ENCODE measurements at regions not wholly inside any gene's neighbourhood (a gene's known extent, or its start where the extent isn't known, plus 50 kb on each side); places are given as distances from the start of the nearest gene placed in this dataset.
"Not testable (repeated sequence)": the region's sequence is repeated elsewhere in the genome, so short reads cannot be mapped to it uniquely, and the experiment has no call there.

- no peak for DNase-seq
Observed at GRCh38 chr11:49499117-49499516, 290.7 kb upstream of the FOLH1 start.

GRCh38 chr11:49505231-49505630 is 296.8 kb upstream of the FOLH1 start:
- DNase-seq = no peak

GRCh38 chr11:49526240-49526829 is 317.9 kb upstream of the FOLH1 start:
- peak in 16 of 56 donors; percentile 1 to 29 (median 3) for DNase-seq

- no peak for DNase-seq
Observed at GRCh38 chr11:49533204-49533603, 324.8 kb upstream of the FOLH1 start.

DNA sequence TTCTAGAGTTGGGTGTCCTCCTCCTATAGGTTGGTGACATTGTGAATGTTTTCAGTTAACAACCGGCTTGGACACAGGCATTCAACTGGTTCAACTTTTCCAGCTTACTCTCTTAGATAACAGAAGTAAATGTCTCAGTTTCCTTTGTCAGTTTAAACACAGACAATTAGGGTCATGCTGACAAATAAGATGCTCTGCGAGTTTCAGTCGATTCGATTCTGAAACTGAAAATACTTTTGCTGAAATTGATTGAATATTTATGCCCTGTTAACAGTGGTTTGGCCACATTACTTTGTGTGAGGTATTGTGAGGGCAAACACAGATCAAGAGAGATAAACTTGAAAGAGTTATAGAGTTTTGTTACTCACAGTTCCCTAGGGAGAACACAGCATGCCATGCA is 330.5 kb upstream of the FOLH1 start:
- not testable (repeated sequence) for DNase-seq

GRCh38 chr11:49558261-49558847 is 350.0 kb upstream of the FOLH1 start:
- peak in 22 of 56 donors; percentile 8 to 67 (median 42) for DNase-seq

GRCh38 chr11:49560593-49560992 is 352.2 kb upstream of the FOLH1 start:
- peak in 20 of 56 donors; percentile 1 to 40 (median 18) for DNase-seq

DNA sequence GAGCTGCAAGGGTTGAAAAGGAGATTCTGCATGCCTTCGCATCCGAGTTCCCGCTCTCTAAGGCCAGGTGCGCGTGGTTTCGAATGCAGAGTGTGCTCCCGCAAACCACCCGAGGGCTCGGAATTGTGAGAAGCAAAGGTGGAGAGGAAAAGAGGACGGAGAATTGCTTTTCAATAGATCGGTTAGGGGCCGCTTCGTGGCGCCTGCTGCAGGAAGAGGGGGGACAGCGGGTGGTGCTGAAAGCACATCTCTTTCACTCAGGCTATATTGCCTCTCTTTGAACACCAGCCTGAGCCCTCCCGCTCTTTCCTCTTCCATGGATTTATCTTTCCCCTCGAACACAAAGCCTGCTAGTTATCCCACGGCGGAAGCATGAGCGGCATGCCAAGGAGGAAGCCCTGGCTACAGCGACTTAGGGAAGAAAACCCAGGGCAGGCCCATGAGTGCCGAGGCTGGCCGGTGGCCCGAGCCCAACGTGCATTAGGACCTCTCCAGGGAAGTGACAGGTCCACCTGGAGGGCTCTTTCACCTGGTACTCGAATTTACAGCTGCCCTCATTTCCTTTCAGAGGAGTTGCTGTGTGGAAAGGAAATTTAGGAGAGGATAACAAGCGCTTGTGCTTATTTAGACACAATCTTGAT is 353.0 kb upstream of the FOLH1 start:
- peak in 2 of 56 donors; percentile 3 to 29 for DNase-seq

DNA sequence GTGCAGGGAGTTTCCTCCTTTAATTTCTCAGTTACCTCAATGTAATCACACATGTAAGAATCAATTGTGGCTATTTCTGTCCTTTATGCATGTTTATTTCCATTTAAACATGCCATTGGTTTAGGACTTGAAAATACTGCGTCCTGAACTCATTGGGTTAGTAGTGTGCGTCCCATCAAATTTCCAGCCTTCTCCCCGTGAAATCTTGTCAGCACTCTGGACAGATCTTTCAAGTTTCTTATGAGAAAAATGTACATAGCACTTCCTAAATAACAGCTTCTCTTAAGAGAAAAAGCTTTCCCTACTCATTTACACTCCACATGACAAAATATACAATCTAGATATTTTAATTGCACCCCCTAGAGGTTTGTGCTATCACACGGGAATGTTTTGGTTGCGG is 353.9 kb upstream of the FOLH1 start:
- not testable (repeated sequence) for DNase-seq

GRCh38 chr11:49579492-49579891 is 371.1 kb upstream of the FOLH1 start:
- DNase-seq = not testable (repeated sequence)

DNA sequence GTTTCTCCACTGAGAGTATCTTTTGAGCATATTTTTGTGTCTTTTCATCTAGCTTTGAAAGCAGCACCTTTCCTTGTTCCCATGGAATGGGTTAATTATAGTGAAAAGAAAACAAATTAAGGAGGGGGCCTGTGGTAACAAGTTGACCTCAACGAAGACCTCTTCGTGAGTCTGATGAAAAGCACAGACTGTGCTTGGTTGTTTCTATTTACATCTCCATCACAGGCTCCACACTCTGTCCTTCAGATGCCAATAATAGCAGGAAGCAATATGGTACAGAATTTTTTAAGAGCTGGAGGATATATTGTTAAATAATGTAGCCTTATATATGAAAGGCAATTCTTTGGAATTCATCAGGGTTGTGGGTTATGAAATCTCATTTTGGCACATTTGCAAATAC is 366.7 kb upstream of the OR4C13 start:
- DNase-seq = not testable (repeated sequence)

DNA sequence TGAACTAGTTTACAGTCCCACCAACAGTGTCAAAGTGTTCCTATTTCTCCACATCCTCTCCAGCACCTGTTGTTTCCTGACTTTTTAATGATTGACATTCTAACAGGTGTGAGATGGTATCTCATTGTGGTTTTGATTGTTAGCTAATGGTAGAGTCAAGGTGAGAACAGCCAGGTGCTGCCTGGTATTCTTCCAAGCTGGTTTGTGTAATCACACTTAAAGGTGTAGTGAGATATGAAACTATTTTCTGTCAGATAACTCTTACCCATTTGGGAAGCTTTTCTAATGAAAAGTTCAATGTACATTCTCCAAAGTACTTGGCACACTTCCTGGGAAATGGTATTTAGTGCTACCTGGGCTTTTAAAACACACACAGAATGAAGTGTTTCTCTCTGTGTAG is 343.3 kb upstream of the OR4C13 start:
- not testable (repeated sequence) for DNase-seq

DNA sequence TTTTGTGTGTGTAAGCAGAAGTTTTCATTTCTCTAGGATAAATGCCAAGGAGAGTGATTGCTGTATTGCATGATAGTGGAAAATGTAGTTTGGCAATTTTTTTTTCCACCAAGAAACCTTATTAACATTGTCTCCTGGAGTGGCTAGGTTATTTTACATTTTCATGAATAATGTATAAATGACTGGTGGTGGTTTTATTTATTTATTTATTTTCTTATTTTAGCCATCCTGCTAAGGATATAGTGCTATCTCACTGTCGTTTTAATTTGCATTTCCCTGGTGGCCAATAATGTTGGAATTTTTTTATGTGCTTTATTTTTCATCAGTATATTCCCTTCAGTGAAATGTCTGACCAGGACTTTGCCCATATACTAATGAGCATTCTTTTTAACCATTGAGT is 328.3 kb upstream of the OR4C13 start:
- not testable (repeated sequence) for DNase-seq

GRCh38 chr11:49670705-49671104 is 281.5 kb upstream of the OR4C13 start:
- not testable (repeated sequence) for DNase-seq

DNA sequence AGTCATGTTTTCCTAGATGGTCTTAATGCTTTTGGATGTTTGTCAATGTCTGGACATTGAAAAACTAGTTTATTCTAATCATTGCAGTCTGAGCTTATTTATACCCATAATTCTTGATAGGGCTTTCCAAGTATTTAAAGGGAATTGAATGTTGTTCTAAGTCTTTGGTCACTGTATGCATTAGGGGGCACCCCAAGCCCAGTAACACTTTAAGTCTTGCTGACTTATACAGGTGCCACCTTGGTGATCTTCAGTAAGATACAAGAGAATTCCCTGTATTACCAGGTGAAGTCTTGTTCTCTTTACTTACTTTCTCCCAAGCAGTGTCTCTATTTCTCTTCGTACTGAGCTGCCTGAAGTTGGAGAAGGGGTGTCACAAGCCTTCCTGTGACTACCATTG is 250.1 kb upstream of the OR4C13 start:
- DNase-seq = not testable (repeated sequence)

DNA sequence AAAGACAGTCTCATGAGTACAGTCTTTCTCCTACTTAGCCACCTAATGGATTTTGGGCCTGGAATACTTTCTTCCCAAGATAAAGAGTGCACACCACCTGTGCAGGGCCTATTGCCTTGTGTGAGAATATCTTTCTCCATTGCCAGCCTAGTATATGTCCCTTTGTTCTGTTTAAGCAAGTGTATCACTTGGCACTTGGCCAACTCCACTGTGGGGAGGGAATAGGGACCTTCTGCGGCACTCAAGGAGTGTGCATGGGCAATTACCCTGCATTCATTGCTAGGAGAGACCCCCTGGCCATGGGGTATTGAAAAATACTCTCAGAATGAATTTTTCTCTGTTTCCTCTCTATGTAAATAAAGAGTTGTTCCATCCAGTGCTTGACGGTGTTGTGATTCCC is 201.7 kb upstream of the OR4C13 start:
- DNase-seq = not testable (repeated sequence)

- not testable (repeated sequence) for DNase-seq
Observed at GRCh38 chr11:49750960-49751359, 201.2 kb upstream of the OR4C13 start.

DNA sequence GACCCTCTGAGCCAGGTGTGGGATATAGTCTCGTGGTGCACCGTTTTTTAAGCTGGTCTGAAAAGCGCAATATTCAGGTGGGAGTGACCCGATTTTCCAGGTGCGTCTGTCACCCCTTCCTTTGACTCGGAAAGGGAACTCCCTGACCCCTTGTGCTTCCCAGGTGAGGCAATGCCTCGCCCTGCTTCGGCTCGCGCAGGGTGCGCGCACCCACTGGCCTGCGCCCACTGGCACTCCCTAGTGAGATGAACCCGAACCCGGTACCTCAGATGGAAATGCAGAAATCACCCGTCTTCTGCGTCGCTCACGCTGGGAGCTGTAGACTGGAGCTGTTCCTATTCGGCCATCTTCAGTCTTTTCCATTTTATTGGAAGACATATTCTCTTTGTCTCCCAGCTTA is 171.4 kb upstream of the OR4C13 start:
- not testable (repeated sequence) for DNase-seq

GRCh38 chr11:49782000-49782399 is 170.2 kb upstream of the OR4C13 start:
- DNase-seq = not testable (repeated sequence)

DNA sequence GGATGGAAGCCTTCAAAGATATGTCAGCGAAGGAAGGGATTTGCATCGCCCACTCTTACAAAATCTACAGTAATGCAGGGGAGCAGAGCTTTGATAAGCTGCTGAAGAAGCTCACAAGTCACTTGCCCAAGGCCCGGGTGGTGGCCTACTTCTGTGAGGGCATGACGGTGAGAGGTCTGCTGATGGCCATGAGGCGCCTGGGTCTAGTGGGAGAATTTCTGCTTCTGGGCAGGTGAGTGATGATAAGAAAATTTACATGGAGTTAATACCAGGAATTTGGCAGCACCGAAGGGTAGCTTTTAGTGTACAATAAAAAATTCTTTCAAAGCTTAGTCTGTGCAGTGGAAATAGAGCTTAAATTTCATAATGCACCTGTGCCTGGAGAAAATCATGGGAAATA is 168.3 kb upstream of the OR4C13 start:
- not testable (repeated sequence) for DNase-seq

DNA sequence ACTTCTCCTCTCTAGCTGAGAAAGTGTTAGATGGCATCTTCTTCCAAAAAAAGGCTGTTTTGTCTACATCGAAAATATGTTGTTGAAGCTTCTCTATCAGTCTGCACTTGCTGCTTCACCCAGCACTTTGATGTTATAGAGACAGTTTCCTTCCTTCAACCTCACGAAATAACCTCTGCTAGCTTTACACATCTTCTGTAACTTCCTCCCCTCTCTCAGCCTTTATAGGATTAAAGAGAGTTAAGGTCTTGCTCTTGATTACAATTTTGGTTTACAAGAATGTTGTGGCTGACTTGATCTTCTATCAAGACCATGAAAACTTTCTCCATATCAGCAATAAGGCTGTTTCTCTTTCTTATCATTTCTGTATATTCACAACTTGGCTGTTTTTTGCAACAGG is 162.4 kb upstream of the OR4C13 start:
- not testable (repeated sequence) for DNase-seq

GRCh38 chr11:49798206-49798837 is 153.9 kb upstream of the OR4C13 start:
- not testable (repeated sequence) for DNase-seq

Data from nucleus accumbens (tissue), 56 donors.